K562 (cell line): ENCODE measurements at regions not wholly inside any gene's neighbourhood (a gene's known extent, or its start where the extent isn't known, plus 50 kb on each side); places are given as distances from the start of the nearest gene placed in this dataset.

ENCODE experiments used
- ATAC-seq: fragments of 200-7000 bp; cut with Tn5 transposase; 3 replicates; pipeline ENCODE4 v1.9.1; 2020; ENCODE audit warnings: moderate library complexity
- BruUV-seq: library from RNA; stranded (reverse); fragments of 400-500 nt; replicated peaks from 2 replicates; lab custom pipeline; 2021; lab: Mats Ljungman, UMichigan
- CTCF ChIA-PET: fragments of 300-600 bp; formaldehyde crosslinking; extraction: SDS; loops from one replicate; lab custom pipeline; 2021; ENCODE audit warnings: low intra/inter-chr PET ratio; lab: Yijun Ruan, JAX
- POLR2A ChIA-PET: fragments of 300-600, 350-650 bp; sonication (Branson Sonifier 250); formaldehyde crosslinking; extraction: SDS; loops from one replicate; lab custom pipeline; 2021; ENCODE audit warnings: antibody characterized with exemption, inconsistent platforms; lab: Yijun Ruan, JAX
- DNase-seq, 4 experiments: peaks; one replicate each; pipeline versions ENCODE4 v3.0.0 to v3.0.0-alpha.2; 2011 to 2018; ENCODE audit warnings: low spot score in 3 of 4, mixed read lengths in 3 of 4; ENCODE audit errors: extremely low read depth in 1 of 4
- FAIRE-seq: peaks from 2 replicates; lab custom pipeline; 2011; peaks lifted over from hg19 to GRCh38; lab: Jason Lieb, UNC
- H2AFZ ChIP-seq: 2 replicates; pipeline ENCODE4 v1.6.0; 2011; ENCODE audit warnings: low read depth, low read length, control low read depth, inconsistent platforms
- H3K27ac ChIP-seq: fragments of 200-600 bp; 3 replicates; pipeline ENCODE4 v1.8.0; 2011; ENCODE audit warnings: low read depth, mild to moderate bottlenecking, control low read depth, inconsistent platforms, low read length, moderate library complexity, mixed read lengths; ENCODE audit errors: extremely low read depth
- H3K27me3 ChIP-seq, 2 experiments: fragments of 300-600 bp in 1 of 2; 2 replicates in 1 of 2; 3 replicates in 1 of 2; pipeline versions ENCODE4 v1.6.0 to v1.8.0; 2011; ENCODE audit warnings: inconsistent platforms in 2 of 2, low read length in 2 of 2, mild to moderate bottlenecking in 1 of 2, mixed read lengths in 1 of 2, moderate library complexity in 1 of 2; ENCODE audit not compliant: control insufficient read depth in 2 of 2, insufficient read depth in 2 of 2
- H3K36me3 ChIP-seq: fragments of 300-600 bp; 3 replicates; pipeline ENCODE4 v1.8.0; 2011; ENCODE audit warnings: mild to moderate bottlenecking, low read length, inconsistent platforms; ENCODE audit not compliant: control insufficient read depth, insufficient read depth
- H3K4me1 ChIP-seq, 2 experiments: fragments of 200-600 bp in 1 of 2; replicated peaks in 1 of 2; 2 replicates in 1 of 2; 3 replicates in 1 of 2; pipeline versions ENCODE4 v1.5.1 to v1.8.0; 2011; ENCODE audit warnings: inconsistent platforms in 2 of 2, low read length in 2 of 2, mild to moderate bottlenecking in 1 of 2, mixed read lengths in 1 of 2, moderate library complexity in 1 of 2; ENCODE audit not compliant: control insufficient read depth in 2 of 2, insufficient read depth in 2 of 2
- H3K4me2 ChIP-seq: 2 replicates; pipeline ENCODE4 v1.6.1; 2011; ENCODE audit warnings: low read length, control low read depth, inconsistent platforms, mixed read lengths; ENCODE audit not compliant: insufficient read depth
- H3K4me3 ChIP-seq: fragments of 200-600 bp; sonication (generic), shearing (Covaris generic); 2 replicates; pipeline ENCODE4 v1.5.1; 2016; ENCODE audit warnings: control low read depth, inconsistent platforms
- H3K79me2 ChIP-seq: fragments of 200-600 bp; 3 replicates; pipeline ENCODE4 v1.8.0; 2011; ENCODE audit warnings: low read length, inconsistent platforms; ENCODE audit not compliant: control insufficient read depth, insufficient read depth
- H3K9ac ChIP-seq, 2 experiments: 2 replicates each; pipeline versions ENCODE4 v1.6.0 to v1.6.1; 2011; ENCODE audit warnings: low read depth in 2 of 2, low read length in 2 of 2, control low read depth in 1 of 2, inconsistent platforms in 1 of 2, mild to moderate bottlenecking in 1 of 2, mixed read lengths in 1 of 2; ENCODE audit not compliant: insufficient read depth in 1 of 2
- H3K9me1 ChIP-seq: one replicate; pipeline ENCODE4 v1.6.0; 2011; ENCODE audit warnings: inconsistent platforms, mild to moderate bottlenecking, low read length, moderate library complexity; ENCODE audit not compliant: control insufficient read depth, insufficient read depth
- H3K9me3 ChIP-seq: replicated peaks from 2 replicates; pipeline ENCODE4 v1.5.1; 2011; ENCODE audit warnings: low read depth, low read length, inconsistent platforms; ENCODE audit not compliant: control insufficient read depth, insufficient read depth
- H4K20me1 ChIP-seq: replicated peaks from 2 replicates; pipeline ENCODE4 v1.6.1; 2011; ENCODE audit warnings: low read length, inconsistent platforms, mixed read lengths; ENCODE audit not compliant: control insufficient read depth, insufficient read depth
- ZNF140 ChIP-seq: fragments of 250-450 bp; sonication (Bioruptor Pico); IDR thresholded peaks from 2 replicates; pipeline ENCODE4 v1.8.0; 2021; ENCODE audit warnings: moderate library complexity, mild to moderate bottlenecking, inconsistent platforms
- WGBS: fragments of 100-300 bp; shearing (Covaris generic); methylation state at CpG from one replicate; pipeline ENCODE4 v1.1.6; 2016; ENCODE audit warnings: low coverage, mixed read lengths; ENCODE audit not compliant: insufficient coverage; ENCODE audit errors: missing lambda C conversion rate; 5-methylcytosine and 5-hydroxymethylcytosine counted together
- in situ Hi-C: fragments of 300-500 bp; cut with MboI; formaldehyde crosslinking; loops from 4 replicates; pipeline ENCODE4 v1.15.0; 2018; ENCODE audit warnings: inconsistent platforms, mixed read lengths
- intact Hi-C: fragments of 100-400 bp; cut with micrococcal nuclease; formaldehyde crosslinking; loops from 2 replicates; pipeline ENCODE4 v1.14.2; 2022
- TF ChIP-seq, protein P1 (sequence below): sonication (generic); formaldehyde crosslinking; IDR thresholded peaks from 2 replicates; pipeline ENCODE4 v1.8.0; 2023; ENCODE audit warnings: missing genetic modification reagents, mild to moderate bottlenecking, borderline replicate concordance

DNA sequence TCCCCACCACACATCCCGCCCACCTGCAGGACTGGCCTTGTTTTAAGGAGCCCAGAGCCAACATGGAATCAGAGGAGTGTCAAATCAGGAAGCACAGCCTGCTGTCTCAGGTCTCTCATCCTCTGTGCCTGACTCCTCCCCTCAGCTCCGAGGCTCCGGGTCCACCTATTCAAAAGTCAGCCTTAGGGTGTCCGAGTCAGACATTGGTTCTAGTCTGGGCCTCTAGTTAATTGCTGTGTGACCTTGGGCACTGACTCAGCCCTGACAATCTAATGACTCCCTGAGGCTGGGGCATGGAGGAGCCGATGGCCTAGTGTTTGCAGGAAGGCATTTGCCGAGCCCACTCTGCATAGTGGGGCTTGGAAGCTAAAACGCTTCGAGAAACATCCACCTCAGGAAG is 223.1 kb upstream of the PPP2R2D start:
- TF ChIP-seq, protein P1, sequence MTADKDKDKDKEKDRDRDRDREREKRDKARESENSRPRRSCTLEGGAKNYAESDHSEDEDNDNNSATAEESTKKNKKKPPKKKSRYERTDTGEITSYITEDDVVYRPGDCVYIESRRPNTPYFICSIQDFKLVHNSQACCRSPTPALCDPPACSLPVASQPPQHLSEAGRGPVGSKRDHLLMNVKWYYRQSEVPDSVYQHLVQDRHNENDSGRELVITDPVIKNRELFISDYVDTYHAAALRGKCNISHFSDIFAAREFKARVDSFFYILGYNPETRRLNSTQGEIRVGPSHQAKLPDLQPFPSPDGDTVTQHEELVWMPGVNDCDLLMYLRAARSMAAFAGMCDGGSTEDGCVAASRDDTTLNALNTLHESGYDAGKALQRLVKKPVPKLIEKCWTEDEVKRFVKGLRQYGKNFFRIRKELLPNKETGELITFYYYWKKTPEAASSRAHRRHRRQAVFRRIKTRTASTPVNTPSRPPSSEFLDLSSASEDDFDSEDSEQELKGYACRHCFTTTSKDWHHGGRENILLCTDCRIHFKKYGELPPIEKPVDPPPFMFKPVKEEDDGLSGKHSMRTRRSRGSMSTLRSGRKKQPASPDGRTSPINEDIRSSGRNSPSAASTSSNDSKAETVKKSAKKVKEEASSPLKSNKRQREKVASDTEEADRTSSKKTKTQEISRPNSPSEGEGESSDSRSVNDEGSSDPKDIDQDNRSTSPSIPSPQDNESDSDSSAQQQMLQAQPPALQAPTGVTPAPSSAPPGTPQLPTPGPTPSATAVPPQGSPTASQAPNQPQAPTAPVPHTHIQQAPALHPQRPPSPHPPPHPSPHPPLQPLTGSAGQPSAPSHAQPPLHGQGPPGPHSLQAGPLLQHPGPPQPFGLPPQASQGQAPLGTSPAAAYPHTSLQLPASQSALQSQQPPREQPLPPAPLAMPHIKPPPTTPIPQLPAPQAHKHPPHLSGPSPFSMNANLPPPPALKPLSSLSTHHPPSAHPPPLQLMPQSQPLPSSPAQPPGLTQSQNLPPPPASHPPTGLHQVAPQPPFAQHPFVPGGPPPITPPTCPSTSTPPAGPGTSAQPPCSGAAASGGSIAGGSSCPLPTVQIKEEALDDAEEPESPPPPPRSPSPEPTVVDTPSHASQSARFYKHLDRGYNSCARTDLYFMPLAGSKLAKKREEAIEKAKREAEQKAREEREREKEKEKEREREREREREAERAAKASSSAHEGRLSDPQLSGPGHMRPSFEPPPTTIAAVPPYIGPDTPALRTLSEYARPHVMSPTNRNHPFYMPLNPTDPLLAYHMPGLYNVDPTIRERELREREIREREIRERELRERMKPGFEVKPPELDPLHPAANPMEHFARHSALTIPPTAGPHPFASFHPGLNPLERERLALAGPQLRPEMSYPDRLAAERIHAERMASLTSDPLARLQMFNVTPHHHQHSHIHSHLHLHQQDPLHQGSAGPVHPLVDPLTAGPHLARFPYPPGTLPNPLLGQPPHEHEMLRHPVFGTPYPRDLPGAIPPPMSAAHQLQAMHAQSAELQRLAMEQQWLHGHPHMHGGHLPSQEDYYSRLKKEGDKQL (CRISPR knock-in tag), result no peak
- TF ChIP-seq ZNF140, result no peak
- H3K4me2 ChIP-seq, result no peak overlapping the region
- FAIRE-seq (no peak), DNase-seq (no peak), ATAC-seq (no peak)
- in situ Hi-C loops, result no loop called here
- no peaks in the 10 kb centered on the region for H3K9me1 ChIP-seq
- H2AFZ ChIP-seq, result no peak overlapping the region
- no peak overlapping the region for H3K4me3 ChIP-seq
- H3K9me3 ChIP-seq, result no peaks in the 10 kb centered on the region
- H3K4me1 ChIP-seq, result no peaks in the 10 kb centered on the region
- ChIA-PET CTCF (no interaction called here), POLR2A (no interaction called here)
- H4K20me1 ChIP-seq, result no peaks in the 10 kb centered on the region
- no peak overlapping the region for H3K9ac ChIP-seq
- intact Hi-C loops, result no loop called here
- H3K27me3 ChIP-seq, result peaks cover 2 to 29% of the 10 kb centered on the region in 2 experiments; a peak in 2 of 5 replicates
- BruUV-seq, result no TSS peak
- H3K79me2 ChIP-seq, result no peaks in the 10 kb centered on the region
- WGBS, result 1% methylated on average over 7 of the region's 8 CpGs
- no peak overlapping the region for H3K27ac ChIP-seq
- no peaks in the 10 kb centered on the region for H3K36me3 ChIP-seq
